ENCODE measurements at regions not wholly inside any gene's neighbourhood (a gene's known extent, or its start where the extent isn't known, plus 50 kb on each side); places are given as distances from the start of the nearest gene placed in this dataset.

DNA sequence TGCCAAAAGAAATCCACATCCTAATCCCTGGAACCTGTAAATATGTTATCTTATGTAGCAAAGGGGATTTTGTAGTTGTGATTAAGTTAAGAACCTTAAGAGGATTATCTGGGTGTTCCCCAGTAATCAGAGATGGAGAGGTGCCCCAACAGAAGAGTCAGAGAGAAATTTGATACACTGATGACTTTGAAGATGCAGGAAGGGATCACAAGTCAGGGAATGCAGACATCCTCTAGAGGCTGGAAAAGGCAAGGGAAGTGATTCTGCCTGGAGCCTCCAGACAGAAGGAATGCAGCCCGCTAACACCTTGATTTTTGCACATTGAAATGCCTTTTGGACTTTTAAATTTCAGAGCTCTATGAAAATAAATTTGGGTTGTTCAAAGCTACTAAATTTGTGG is 531.7 kb downstream of the DNAJB9 start:
- Histone ChIP-seq H3K4me1 (no peaks in the 10 kb centered on the region), H3K36me3 (no peaks in the 10 kb centered on the region), H3K4me3 (no peak overlapping the region), H3K27ac (no peak overlapping the region), H3K27me3 (no peaks in the 10 kb centered on the region), H3K9me3 (no peaks in the 10 kb centered on the region)
- TF ChIP-seq POLR2A (IDR thresholded peaks at IDR 0.05) (no peak), EP300 (IDR thresholded peaks at IDR 0.05) (no peak), CTCF (IDR thresholded peaks at IDR 0.05) (no peak)
- WGBS, 2 donors: 85 to 95% methylated on average over 1 of the region's 1 CpG
- DNase-seq (ENCODE audit: low spot score in 2 of 2): no peak

- 69 to 76% methylated on average over 1 of the region's 1 CpG for WGBS, 2 donors
- TF ChIP-seq POLR2A (IDR thresholded peaks at IDR 0.05) (no peak), EP300 (IDR thresholded peaks at IDR 0.05) (no peak), CTCF (IDR thresholded peaks at IDR 0.05) (no peak)
- H3K4me1 ChIP-seq: no peaks in the 10 kb centered on the region
Observed at GRCh38 chr7:109109558-109109957, 539.9 kb downstream of the DNAJB9 start.

GRCh38 chr7:109111086-109111485 is 541.4 kb downstream of the DNAJB9 start:
- no peaks in the 10 kb centered on the region for H3K4me1 ChIP-seq
- no peak overlapping the region for H3K4me3 ChIP-seq
- no peaks in the 10 kb centered on the region for H3K9me3 ChIP-seq
- TF ChIP-seq CTCF (IDR thresholded peaks at IDR 0.05): no peak
- no peak for TF ChIP-seq EP300 (IDR thresholded peaks at IDR 0.05)
- TF ChIP-seq POLR2A (IDR thresholded peaks at IDR 0.05): no peak
- no peak overlapping the region for H3K27ac ChIP-seq
- 89 to 91% methylated on average over 3 of the region's 3 CpGs for WGBS, 2 donors
- H3K27me3 ChIP-seq: no peaks in the 10 kb centered on the region
- DNase-seq (ENCODE audit: low spot score in 2 of 2): no peak
- H3K36me3 ChIP-seq: no peaks in the 10 kb centered on the region

More at GRCh38 chr7:109109558-109109957, 539.9 kb downstream of the DNAJB9 start:
- Histone ChIP-seq H3K9me3 (no peaks in the 10 kb centered on the region), H3K27ac (no peak overlapping the region), H3K27me3 (no peaks in the 10 kb centered on the region), H3K36me3 (no peaks in the 10 kb centered on the region), H3K4me3 (no peak overlapping the region)
- no peak for DNase-seq (ENCODE audit: low spot score in 2 of 2)

- no peaks in the 10 kb centered on the region for H3K36me3 ChIP-seq
- H3K4me3 ChIP-seq: no peak overlapping the region
- TF ChIP-seq CTCF (IDR thresholded peaks at IDR 0.05) (no peak), EP300 (IDR thresholded peaks at IDR 0.05) (no peak), POLR2A (IDR thresholded peaks at IDR 0.05) (no peak)
- H3K4me1 ChIP-seq: no peaks in the 10 kb centered on the region
- no peak for DNase-seq (ENCODE audit: low spot score in 2 of 2)
- H3K9me3 ChIP-seq: no peaks in the 10 kb centered on the region
- WGBS, 2 donors: 38 to 52% methylated on average over 4 of the region's 4 CpGs
- no peak overlapping the region for H3K27ac ChIP-seq
- H3K27me3 ChIP-seq: no peaks in the 10 kb centered on the region
Observed at GRCh38 chr7:109121599-109122300, 552.1 kb downstream of the DNAJB9 start.

DNA sequence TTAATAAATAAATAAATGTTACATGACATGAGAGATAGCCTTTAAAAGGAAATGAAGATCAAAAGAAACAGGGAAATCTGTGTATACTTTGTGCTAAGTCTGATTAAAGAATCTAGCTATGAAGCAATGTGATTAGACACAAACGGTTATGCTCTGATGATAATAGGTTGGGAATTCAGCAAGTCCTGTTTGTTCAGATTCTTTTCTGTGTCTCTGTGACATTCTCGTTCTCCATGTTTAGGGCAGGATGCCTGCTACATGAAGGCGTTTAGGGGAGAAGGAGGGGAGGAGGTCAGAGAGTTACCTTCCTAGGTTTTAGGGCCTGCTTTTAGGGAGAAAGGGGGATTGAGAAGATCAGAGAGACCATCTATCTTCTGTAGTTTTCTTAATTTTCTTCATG is 555.3 kb downstream of the DNAJB9 start:
- Histone ChIP-seq H3K36me3 (no peaks in the 10 kb centered on the region), H3K4me3 (no peak overlapping the region), H3K9me3 (no peaks in the 10 kb centered on the region), H3K4me1 (no peaks in the 10 kb centered on the region), H3K27ac (no peak overlapping the region), H3K27me3 (no peaks in the 10 kb centered on the region)
- no peak for DNase-seq (ENCODE audit: low spot score in 2 of 2)
- TF ChIP-seq CTCF (IDR thresholded peaks at IDR 0.05) (no peak), POLR2A (IDR thresholded peaks at IDR 0.05) (no peak), EP300 (IDR thresholded peaks at IDR 0.05) (no peak)
- WGBS, 2 donors: 55 to 67% methylated on average over 3 of the region's 3 CpGs
